DND-41 (cell line): ENCODE measurements at regions not wholly inside any gene's neighbourhood (a gene's known extent, or its start where the extent isn't known, plus 50 kb on each side); places are given as distances from the start of the nearest gene placed in this dataset.

Experiments
- ATAC-seq: fragments of 200-7000 bp; cut with Tn5 transposase; 3 replicates; pipeline ENCODE4 v1.9.1; 2021; ENCODE audit warnings: low read depth; ENCODE audit not compliant: insufficient read depth
- DNase-seq: peaks from one replicate; pipeline ENCODE4 v3.0.0-alpha.2; 2020
- H2AFZ ChIP-seq: 2 replicates; pipeline ENCODE4 v1.6.0; 2012; ENCODE audit warnings: low read depth, low read length
- H3K27ac ChIP-seq: 2 replicates; pipeline ENCODE4 v1.5.1; 2012; ENCODE audit warnings: low read length, inconsistent platforms
- H3K27me3 ChIP-seq: fragments of 200-600 bp; sonication (generic); 2 replicates; pipeline ENCODE4 v1.6.0; 2012; ENCODE audit warnings: low read length, mild to moderate bottlenecking, inconsistent platforms; ENCODE audit not compliant: insufficient read depth, poor library complexity
- H3K36me3 ChIP-seq: 2 replicates; pipeline ENCODE4 v1.5.1; 2012; ENCODE audit warnings: low read length, inconsistent platforms; ENCODE audit not compliant: insufficient read depth
- H3K4me1 ChIP-seq: 2 replicates; pipeline ENCODE4 v1.5.1; 2012; ENCODE audit warnings: mild to moderate bottlenecking, low read length; ENCODE audit not compliant: insufficient read depth
- H3K4me2 ChIP-seq: 2 replicates; pipeline ENCODE4 v1.6.0; 2012; ENCODE audit warnings: mild to moderate bottlenecking, moderate library complexity, low read length, inconsistent platforms; ENCODE audit not compliant: insufficient read depth
- H3K4me3 ChIP-seq, 2 experiments: fragments of 200-600 bp in 1 of 2; shearing (Covaris generic) in 1 of 2; 2 replicates each; pipeline ENCODE4 v1.5.1; 2012 to 2016; ENCODE audit warnings: inconsistent platforms in 2 of 2, low read length in 2 of 2, mild to moderate bottlenecking in 2 of 2, low read depth in 1 of 2, moderate library complexity in 1 of 2
- H3K79me2 ChIP-seq: 2 replicates; pipeline ENCODE4 v1.6.0; 2012; ENCODE audit warnings: low read length, inconsistent platforms; ENCODE audit not compliant: insufficient read depth
- H3K9ac ChIP-seq: 2 replicates; pipeline ENCODE4 v1.6.0; 2012; ENCODE audit warnings: low read depth, mild to moderate bottlenecking, inconsistent platforms, low read length, moderate library complexity
- H3K9me3 ChIP-seq: 2 replicates; pipeline ENCODE4 v1.5.1; 2012; ENCODE audit warnings: low read length, moderate library complexity, mild to moderate bottlenecking, inconsistent platforms; ENCODE audit not compliant: insufficient read depth, severe bottlenecking
- H4K20me1 ChIP-seq: 2 replicates; pipeline ENCODE4 v1.6.0; 2012; ENCODE audit warnings: low read length; ENCODE audit not compliant: insufficient read depth
- EZH2 ChIP-seq: IDR thresholded peaks from 3 replicates; pipeline ENCODE4 v1.6.1; 2012; ENCODE audit warnings: borderline replicate concordance, low read depth, mild to moderate bottlenecking, moderate library complexity, low read length, inconsistent platforms; ENCODE audit not compliant: severe bottlenecking
- TF ChIP-seq, protein P1 (sequence below): IDR thresholded peaks from 2 replicates; pipeline ENCODE4 v1.5.1; 2012; ENCODE audit warnings: borderline replicate concordance, low read length, moderate library complexity, mild to moderate bottlenecking; ENCODE audit not compliant: poor library complexity, severe bottlenecking; ENCODE audit errors: extremely low read depth

DNA sequence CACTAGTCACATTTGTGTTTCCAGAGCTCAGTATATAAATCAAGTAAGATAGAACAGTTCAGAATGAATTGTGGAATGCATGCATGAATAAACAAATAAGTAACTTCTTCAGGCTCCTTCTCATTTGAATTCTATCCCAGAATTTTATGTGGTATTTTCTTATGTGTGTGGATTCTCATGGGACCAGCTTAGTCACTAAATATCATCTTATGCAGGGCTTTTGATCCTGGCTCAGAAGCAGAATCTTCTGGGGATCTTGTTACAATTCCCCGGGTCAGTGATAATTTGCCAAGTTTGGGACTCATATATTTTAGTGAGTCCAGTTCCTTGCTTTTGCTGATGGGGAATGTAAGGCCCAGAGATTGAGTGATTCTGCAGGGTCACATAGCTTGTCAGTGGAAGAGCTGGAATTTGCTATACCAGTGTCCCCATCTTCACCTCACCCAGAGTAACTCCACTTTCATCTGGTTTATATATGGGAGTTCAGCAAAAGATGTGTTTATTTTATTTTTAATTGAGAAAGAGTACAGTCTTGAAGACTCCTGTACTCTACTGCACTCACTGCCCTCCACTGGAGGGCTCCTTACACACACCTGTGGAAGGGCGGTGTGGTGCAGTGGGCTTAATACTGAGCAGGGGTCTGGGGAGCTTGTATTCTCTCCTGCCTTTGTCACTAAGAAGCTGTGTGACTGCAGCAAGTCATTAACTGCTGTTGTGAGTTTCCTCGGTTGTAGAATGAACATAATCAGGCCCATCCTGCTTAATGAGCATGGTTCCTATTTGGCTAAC, 198.2 kb upstream of the CXorf66 start:
- H3K4me1 ChIP-seq = no peaks in the 10 kb centered on the region
- no peaks in the 10 kb centered on the region for H3K9me3 ChIP-seq
- H3K27ac ChIP-seq = no peak overlapping the region
- DNase-seq (no peak), ATAC-seq (no peak)
- H3K9ac ChIP-seq = no peak overlapping the region
- no peaks in the 10 kb centered on the region for H3K36me3 ChIP-seq
- H2AFZ ChIP-seq = no peak overlapping the region
- H3K79me2 ChIP-seq = no peaks in the 10 kb centered on the region
- H3K4me3 ChIP-seq = no peak overlapping the region
- no peaks in the 10 kb centered on the region for H4K20me1 ChIP-seq
- no peak for TF ChIP-seq EZH2
- TF ChIP-seq, protein P1, sequence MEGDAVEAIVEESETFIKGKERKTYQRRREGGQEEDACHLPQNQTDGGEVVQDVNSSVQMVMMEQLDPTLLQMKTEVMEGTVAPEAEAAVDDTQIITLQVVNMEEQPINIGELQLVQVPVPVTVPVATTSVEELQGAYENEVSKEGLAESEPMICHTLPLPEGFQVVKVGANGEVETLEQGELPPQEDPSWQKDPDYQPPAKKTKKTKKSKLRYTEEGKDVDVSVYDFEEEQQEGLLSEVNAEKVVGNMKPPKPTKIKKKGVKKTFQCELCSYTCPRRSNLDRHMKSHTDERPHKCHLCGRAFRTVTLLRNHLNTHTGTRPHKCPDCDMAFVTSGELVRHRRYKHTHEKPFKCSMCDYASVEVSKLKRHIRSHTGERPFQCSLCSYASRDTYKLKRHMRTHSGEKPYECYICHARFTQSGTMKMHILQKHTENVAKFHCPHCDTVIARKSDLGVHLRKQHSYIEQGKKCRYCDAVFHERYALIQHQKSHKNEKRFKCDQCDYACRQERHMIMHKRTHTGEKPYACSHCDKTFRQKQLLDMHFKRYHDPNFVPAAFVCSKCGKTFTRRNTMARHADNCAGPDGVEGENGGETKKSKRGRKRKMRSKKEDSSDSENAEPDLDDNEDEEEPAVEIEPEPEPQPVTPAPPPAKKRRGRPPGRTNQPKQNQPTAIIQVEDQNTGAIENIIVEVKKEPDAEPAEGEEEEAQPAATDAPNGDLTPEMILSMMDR = no peak
- H3K27me3 ChIP-seq = no peaks in the 10 kb centered on the region
- H3K4me2 ChIP-seq = no peak overlapping the region

DNA sequence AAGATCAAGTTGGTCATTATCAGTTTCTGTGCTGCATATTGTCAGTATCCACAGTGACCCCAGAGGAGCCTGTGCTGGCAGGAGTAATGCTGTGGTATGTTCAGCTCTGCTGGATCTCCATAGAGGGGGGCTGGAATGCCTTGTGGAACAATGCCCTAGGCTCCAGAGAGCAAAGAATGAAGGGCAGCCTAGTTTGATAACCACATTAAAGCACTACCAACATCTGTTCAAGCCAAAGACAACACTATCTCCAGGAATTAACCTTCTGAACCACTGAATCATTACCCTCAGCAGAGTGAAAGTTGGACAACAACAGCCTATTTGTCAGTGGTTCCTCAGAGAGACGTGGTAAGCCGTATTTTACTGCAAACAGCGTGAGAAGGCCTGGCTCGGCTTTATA, 192.3 kb upstream of the CXorf66 start:
- no peak for TF ChIP-seq EZH2
- TF ChIP-seq, protein P1 = no peak
- Histone ChIP-seq H3K36me3 (no peaks in the 10 kb centered on the region), H2AFZ (no peak overlapping the region), H3K4me1 (no peaks in the 10 kb centered on the region), H3K9ac (no peak overlapping the region), H3K27ac (no peak overlapping the region), H4K20me1 (no peaks in the 10 kb centered on the region), H3K4me3 (no peak overlapping the region), H3K27me3 (no peaks in the 10 kb centered on the region), H3K4me2 (no peak overlapping the region), H3K79me2 (no peaks in the 10 kb centered on the region), H3K9me3 (no peaks in the 10 kb centered on the region)
- ATAC-seq (no peak), DNase-seq (no peak)

DNA sequence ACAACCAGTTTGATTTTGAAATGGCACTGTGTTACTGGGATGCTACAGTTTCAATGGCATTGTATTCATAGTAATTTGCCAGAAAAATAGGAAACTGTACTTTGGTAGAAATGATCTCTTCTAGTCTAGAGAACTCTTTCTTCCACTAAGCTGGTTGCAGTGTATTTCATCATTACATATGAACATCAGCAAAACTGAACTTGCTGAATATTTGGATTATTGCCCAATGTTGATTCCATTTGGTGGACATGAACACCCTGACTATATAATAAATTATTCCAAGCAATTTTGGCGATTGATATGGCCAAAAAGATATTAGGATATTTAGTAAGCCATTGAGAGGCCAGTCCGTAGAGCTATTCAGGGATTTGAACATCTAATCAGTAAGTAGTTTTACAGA, 191.8 kb upstream of the CXorf66 start:
- H3K4me2 ChIP-seq = no peak overlapping the region
- no peaks in the 10 kb centered on the region for H3K79me2 ChIP-seq
- no peak overlapping the region for H2AFZ ChIP-seq
- H4K20me1 ChIP-seq = no peaks in the 10 kb centered on the region
- no peak overlapping the region for H3K27ac ChIP-seq
- TF ChIP-seq, protein P1 = no peak
- no peaks in the 10 kb centered on the region for H3K36me3 ChIP-seq
- DNase-seq (no peak), ATAC-seq (no peak)
- no peak overlapping the region for H3K4me3 ChIP-seq
- no peaks in the 10 kb centered on the region for H3K4me1 ChIP-seq
- no peak overlapping the region for H3K9ac ChIP-seq
- no peaks in the 10 kb centered on the region for H3K27me3 ChIP-seq
- H3K9me3 ChIP-seq = no peaks in the 10 kb centered on the region
